ENCODE measurements at regions not wholly inside any gene's neighbourhood (a gene's known extent, or its start where the extent isn't known, plus 50 kb on each side); places are given as distances from the start of the nearest gene placed in this dataset.
"Not testable (repeated sequence)": the region's sequence is repeated elsewhere in the genome, so short reads cannot be mapped to it uniquely, and the experiment has no call there.

DNA sequence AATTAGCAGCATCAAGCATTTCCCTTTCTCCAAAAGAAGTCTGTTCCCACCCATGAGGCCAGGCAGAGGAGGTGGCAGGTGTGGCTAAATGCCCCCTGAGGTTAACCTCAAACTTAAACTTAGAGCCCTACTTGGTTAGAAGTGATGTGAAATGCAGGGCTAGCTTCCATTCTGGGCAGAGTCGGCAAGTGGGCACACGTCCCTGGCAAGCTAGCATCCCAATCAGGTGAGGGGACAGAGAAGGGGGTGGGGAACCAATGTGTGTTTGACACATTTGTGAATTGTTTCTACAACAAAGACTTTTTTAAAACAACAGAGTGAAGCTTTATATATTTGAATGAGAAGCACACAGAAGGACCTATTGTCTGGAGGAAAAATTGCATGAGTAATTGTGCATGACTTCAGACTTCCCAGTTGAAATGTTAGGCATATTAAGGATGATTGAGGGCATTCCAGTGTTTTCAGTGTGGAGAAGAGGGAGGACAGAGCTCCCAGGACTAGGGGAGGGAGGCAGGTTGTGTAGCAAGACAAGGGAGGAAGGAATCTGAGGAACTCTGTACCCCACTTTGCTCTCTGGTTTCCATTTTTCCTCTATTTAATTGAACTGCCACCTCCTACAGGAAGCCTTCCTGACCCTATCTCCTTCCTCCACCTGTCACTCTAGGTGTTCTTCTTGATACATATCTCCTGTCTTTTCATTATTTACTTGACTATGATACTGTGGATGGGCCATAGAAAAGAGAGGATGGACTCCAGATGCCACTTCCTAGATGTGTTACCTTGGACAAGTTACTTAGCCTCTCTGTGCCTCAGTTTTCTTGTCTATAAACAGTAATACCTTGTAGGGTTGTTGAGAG lies 83.3 kb upstream of the PICALM start:
- Histone ChIP-seq H3K4me3 (ENCODE audit: low read length in 2 of 2) (no peak overlapping the region), H3K4me1 (ENCODE audit: control insufficient read depth in 2 of 2, insufficient read depth in 2 of 2, low read length in 2 of 2) (peaks cover 11 to 14% of the 10 kb centered on the region in 2 donors), H3K9me3 (ENCODE audit: control insufficient read depth in 2 of 2, insufficient read depth in 1 of 2, low read length in 1 of 2) (no peaks in the 10 kb centered on the region), H3K36me3 (ENCODE audit: control insufficient read depth in 2 of 2, insufficient read depth in 2 of 2, low read length in 1 of 2) (no peaks in the 10 kb centered on the region), H3K27me3 (ENCODE audit: control insufficient read depth in 2 of 2, insufficient read depth in 1 of 2, low read length in 1 of 2) (no peaks in the 10 kb centered on the region), H3K27ac (ENCODE audit: low read depth in 1 of 2, low read length in 1 of 2) (no peak overlapping the region)
- no peak for DNase-seq (ENCODE audit: low read depth in 6 of 9, low spot score in 9 of 9)
- 4% methylated on average over 2 of the region's 2 CpGs for WGBS

DNA sequence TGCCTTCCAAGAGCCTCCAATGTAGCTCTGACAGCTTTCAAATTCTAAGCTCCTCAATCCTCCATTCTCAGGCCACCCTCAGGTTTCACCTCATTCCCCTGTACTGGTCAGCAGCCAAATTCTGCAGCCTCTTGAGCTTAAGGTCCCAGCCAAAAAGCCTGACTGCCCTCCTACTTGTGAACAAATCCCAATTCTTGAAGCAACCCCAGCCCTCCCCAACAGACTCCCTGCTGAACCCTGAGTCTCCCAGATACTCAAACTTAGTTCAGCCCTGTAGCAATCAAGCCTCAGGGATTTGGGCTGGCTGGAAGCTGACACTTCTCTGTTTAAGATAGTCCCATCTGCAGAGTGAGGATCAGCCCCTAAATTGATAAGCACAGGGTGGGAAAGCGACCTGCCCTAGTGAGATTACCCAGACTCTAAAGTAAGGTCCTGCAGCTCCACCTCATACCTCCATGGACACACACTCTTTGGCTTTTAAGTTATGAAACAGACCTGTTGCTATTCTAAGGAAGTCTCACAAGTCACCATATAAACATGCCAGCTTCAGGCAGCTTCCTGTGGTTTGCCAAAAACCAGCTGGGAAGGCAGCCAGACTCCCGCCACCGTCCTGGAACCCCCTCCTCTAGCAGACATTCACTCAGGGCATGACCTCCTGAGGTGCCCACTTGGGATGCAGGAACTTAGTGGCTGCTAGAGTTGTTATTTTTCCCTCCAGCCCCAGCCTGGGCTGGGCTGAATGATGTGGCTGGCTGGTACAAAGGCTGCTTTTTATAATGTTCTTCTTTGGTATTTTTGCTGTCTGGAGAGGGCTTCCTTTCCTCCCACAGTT lies 82.5 kb upstream of the PICALM start:
- Histone ChIP-seq H3K4me1 (ENCODE audit: control insufficient read depth in 2 of 2, insufficient read depth in 2 of 2, low read length in 2 of 2) (peaks cover 11 to 14% of the 10 kb centered on the region in 2 donors), H3K9me3 (ENCODE audit: control insufficient read depth in 2 of 2, insufficient read depth in 1 of 2, low read length in 1 of 2) (no peaks in the 10 kb centered on the region), H3K27me3 (ENCODE audit: control insufficient read depth in 2 of 2, insufficient read depth in 1 of 2, low read length in 1 of 2) (no peaks in the 10 kb centered on the region), H3K36me3 (ENCODE audit: control insufficient read depth in 2 of 2, insufficient read depth in 2 of 2, low read length in 1 of 2) (no peaks in the 10 kb centered on the region), H3K27ac (ENCODE audit: low read depth in 1 of 2, low read length in 1 of 2) (no peak overlapping the region), H3K4me3 (ENCODE audit: low read length in 2 of 2) (no peak overlapping the region)
- WGBS: 6% methylated on average over 3 of the region's 3 CpGs
- DNase-seq (ENCODE audit: low read depth in 6 of 9, low spot score in 9 of 9): no peak

DNA sequence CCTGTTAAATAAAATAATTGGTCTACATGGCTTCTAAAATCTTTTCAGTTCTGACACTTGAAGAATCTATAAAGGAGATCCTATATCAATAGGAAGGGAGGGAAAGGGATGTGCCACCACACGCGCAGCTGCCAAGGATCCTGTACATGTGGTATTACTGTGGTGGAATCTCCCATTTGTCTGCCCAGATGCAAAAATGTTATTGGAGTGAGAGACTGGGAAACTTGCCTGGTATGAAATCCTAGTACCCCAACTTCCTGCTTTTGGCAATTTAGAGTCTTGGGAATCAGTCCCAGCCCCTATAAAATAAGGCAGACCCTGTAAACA lies 81.9 kb upstream of the PICALM start:
- H3K4me1 ChIP-seq (ENCODE audit: control insufficient read depth in 2 of 2, insufficient read depth in 2 of 2, low read length in 2 of 2): peaks cover 11 to 14% of the 10 kb centered on the region in 2 donors
- no peak overlapping the region for H3K27ac ChIP-seq (ENCODE audit: low read depth in 1 of 2, low read length in 1 of 2)
- 92% methylated on average over 2 of the region's 2 CpGs for WGBS
- no peaks in the 10 kb centered on the region for H3K9me3 ChIP-seq (ENCODE audit: control insufficient read depth in 2 of 2, insufficient read depth in 1 of 2, low read length in 1 of 2)
- H3K4me3 ChIP-seq (ENCODE audit: low read length in 2 of 2): no peak overlapping the region
- H3K36me3 ChIP-seq (ENCODE audit: control insufficient read depth in 2 of 2, insufficient read depth in 2 of 2, low read length in 1 of 2): no peaks in the 10 kb centered on the region
- DNase-seq (ENCODE audit: low read depth in 6 of 9, low spot score in 9 of 9): no peak
- no peaks in the 10 kb centered on the region for H3K27me3 ChIP-seq (ENCODE audit: control insufficient read depth in 2 of 2, insufficient read depth in 1 of 2, low read length in 1 of 2)

DNA sequence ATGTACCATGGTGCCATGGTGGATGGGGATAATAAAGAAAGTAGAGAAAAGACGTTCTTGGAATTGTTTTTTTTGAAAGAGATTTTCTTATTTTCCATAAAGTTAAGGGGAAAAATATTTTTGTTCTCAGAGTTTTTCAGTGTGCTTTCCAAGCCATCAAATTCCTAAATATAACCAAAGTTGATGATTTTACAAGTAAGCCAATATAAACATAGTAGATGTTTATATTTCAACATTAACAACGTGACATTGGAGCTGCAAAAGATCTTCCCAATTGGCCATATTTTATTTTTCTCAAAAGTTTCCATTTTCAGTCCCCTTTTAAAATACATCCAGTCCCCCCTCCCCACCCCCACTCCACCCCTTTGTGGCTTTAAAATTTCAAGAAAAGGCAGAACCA lies 80.9 kb upstream of the PICALM start:
- 90% methylated on average over 2 of the region's 2 CpGs for WGBS
- Histone ChIP-seq H3K9me3 (ENCODE audit: control insufficient read depth in 2 of 2, insufficient read depth in 1 of 2, low read length in 1 of 2) (no peaks in the 10 kb centered on the region), H3K27ac (ENCODE audit: low read depth in 1 of 2, low read length in 1 of 2) (no peak overlapping the region), H3K4me3 (ENCODE audit: low read length in 2 of 2) (no peak overlapping the region), H3K4me1 (ENCODE audit: control insufficient read depth in 2 of 2, insufficient read depth in 2 of 2, low read length in 2 of 2) (peaks cover 11 to 14% of the 10 kb centered on the region in 2 donors), H3K36me3 (ENCODE audit: control insufficient read depth in 2 of 2, insufficient read depth in 2 of 2, low read length in 1 of 2) (no peaks in the 10 kb centered on the region), H3K27me3 (ENCODE audit: control insufficient read depth in 2 of 2, insufficient read depth in 1 of 2, low read length in 1 of 2) (no peaks in the 10 kb centered on the region)
- no peak for DNase-seq (ENCODE audit: low read depth in 6 of 9, low spot score in 9 of 9)

DNA sequence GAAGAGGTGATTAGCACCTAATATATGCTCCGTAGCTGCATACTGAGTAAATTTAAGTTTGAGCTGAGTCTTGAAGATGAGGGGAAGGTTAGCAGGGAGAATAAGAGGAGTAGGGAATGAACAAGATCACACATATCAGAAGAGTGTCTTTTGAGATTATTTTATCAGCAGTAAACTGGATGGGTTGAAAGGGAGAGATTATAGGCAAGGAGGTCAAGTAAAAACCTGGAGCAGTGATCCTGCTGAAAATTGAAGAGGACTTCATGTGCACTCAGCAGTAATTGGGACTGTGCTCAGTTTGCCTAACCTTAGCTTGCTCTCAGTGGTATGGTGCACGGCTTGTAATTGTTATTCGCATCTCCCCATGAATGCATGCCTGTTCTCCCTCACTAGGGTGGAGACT lies 79.5 kb upstream of the PICALM start:
- Histone ChIP-seq H3K4me3 (ENCODE audit: low read length in 2 of 2) (no peak overlapping the region), H3K4me1 (ENCODE audit: control insufficient read depth in 2 of 2, insufficient read depth in 2 of 2, low read length in 2 of 2) (peaks cover 11 to 14% of the 10 kb centered on the region in 2 donors), H3K27ac (ENCODE audit: low read depth in 1 of 2, low read length in 1 of 2) (no peak overlapping the region), H3K27me3 (ENCODE audit: control insufficient read depth in 2 of 2, insufficient read depth in 1 of 2, low read length in 1 of 2) (no peaks in the 10 kb centered on the region), H3K36me3 (ENCODE audit: control insufficient read depth in 2 of 2, insufficient read depth in 2 of 2, low read length in 1 of 2) (no peaks in the 10 kb centered on the region), H3K9me3 (ENCODE audit: control insufficient read depth in 2 of 2, insufficient read depth in 1 of 2, low read length in 1 of 2) (no peaks in the 10 kb centered on the region)
- no peak for DNase-seq (ENCODE audit: low read depth in 6 of 9, low spot score in 9 of 9)
- over 99% methylated on average over 3 of the region's 3 CpGs for WGBS

DNA sequence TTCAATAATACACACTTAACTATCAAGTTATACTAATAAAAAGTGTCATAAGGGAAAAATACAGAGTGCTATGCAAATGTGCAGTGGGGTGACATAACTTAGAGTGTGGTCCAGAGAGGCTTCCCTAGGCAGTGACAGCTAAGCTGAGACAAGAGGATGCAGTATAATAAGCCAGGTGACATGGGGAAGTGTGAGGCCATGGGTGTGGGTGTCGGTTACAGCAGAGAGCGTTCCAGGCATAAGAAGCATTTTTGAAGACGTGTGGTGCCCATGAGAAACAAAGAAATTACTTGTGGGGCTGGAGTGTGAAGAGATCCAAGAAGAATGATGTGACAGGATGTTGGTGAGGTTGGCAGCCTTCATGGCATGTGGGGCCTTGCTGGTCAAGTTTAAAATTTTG lies 78.1 kb upstream of the PICALM start:
- H3K4me1 ChIP-seq (ENCODE audit: control insufficient read depth in 2 of 2, insufficient read depth in 2 of 2, low read length in 2 of 2): peaks cover 9 to 13% of the 10 kb centered on the region in 2 donors
- no peaks in the 10 kb centered on the region for H3K36me3 ChIP-seq (ENCODE audit: control insufficient read depth in 2 of 2, insufficient read depth in 2 of 2, low read length in 1 of 2)
- H3K27ac ChIP-seq (ENCODE audit: low read depth in 1 of 2, low read length in 1 of 2): no peak overlapping the region
- no peak for DNase-seq (ENCODE audit: low read depth in 6 of 9, low spot score in 9 of 9)
- no peaks in the 10 kb centered on the region for H3K27me3 ChIP-seq (ENCODE audit: control insufficient read depth in 2 of 2, insufficient read depth in 1 of 2, low read length in 1 of 2)
- WGBS: 90% methylated on average over 3 of the region's 3 CpGs
- no peak overlapping the region for H3K4me3 ChIP-seq (ENCODE audit: low read length in 2 of 2)
- no peaks in the 10 kb centered on the region for H3K9me3 ChIP-seq (ENCODE audit: control insufficient read depth in 2 of 2, insufficient read depth in 1 of 2, low read length in 1 of 2)

DNA sequence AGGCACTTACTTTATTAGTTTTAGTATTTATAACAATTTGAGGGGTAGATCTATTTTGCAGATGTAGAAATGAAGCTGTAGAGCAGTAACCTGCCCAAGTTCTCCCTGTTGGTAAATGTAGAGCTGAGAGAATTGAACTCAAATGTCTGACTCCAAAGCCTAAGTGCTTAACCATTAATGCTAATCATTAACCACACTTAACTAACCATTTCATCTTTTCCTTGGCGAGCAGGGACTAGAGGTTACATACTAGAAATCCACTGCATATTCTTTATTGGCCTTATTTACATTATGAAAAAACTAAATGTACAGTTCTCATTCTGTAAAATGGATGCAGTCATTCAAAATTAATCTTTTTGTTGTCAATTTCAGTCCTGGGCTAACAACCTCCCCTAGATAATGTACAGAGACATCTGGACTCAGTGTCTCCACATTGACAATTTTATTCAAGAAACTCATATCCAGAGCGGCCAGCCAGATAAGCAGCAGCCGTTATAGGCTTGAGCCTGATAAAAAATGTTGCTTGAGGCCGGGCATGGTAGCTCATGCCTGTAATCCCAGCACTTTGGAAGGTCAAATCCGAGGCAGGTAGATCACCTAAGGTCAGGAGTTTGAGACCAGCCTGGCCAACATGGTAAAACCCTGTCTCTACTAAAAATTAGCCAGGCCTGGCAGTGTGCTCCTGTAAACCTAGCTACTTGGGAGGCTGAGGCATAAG lies 76.7 kb upstream of the PICALM start:
- Histone ChIP-seq H3K9me3 (ENCODE audit: control insufficient read depth in 2 of 2, insufficient read depth in 1 of 2, low read length in 1 of 2) (no peaks in the 10 kb centered on the region), H3K27me3 (ENCODE audit: control insufficient read depth in 2 of 2, insufficient read depth in 1 of 2, low read length in 1 of 2) (no peaks in the 10 kb centered on the region), H3K4me1 (ENCODE audit: control insufficient read depth in 2 of 2, insufficient read depth in 2 of 2, low read length in 2 of 2) (peaks cover 0 to 3% of the 10 kb centered on the region in 2 donors), H3K27ac (ENCODE audit: low read depth in 1 of 2, low read length in 1 of 2) (no peak overlapping the region), H3K4me3 (ENCODE audit: low read length in 2 of 2) (no peak overlapping the region), H3K36me3 (ENCODE audit: control insufficient read depth in 2 of 2, insufficient read depth in 2 of 2, low read length in 1 of 2) (no peaks in the 10 kb centered on the region)
- 86% methylated on average over 5 of the region's 5 CpGs for WGBS
- DNase-seq (ENCODE audit: low read depth in 6 of 9, low spot score in 9 of 9): no peak

DNA sequence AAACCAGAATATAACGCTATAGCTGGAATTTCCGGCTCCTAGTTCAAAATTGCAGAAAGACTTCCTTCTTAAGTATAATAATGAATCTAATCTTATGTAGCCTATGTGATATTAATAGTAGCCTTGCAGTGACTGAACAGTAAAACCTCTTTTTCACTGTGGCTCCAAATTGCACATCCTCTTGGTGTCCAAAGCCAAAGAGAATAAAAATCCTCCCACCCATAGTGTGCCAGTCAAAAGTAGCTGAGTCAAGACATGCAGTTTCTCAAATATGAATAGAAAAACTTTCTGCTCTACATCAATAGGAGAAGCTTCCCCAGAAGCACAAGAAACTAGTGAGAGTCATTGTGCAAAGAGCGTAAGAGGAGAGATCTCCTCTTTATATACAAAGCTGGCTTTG lies 76.0 kb upstream of the PICALM start:
- Histone ChIP-seq H3K9me3 (ENCODE audit: control insufficient read depth in 2 of 2, insufficient read depth in 1 of 2, low read length in 1 of 2) (no peaks in the 10 kb centered on the region), H3K27me3 (ENCODE audit: control insufficient read depth in 2 of 2, insufficient read depth in 1 of 2, low read length in 1 of 2) (no peaks in the 10 kb centered on the region), H3K27ac (ENCODE audit: low read depth in 1 of 2, low read length in 1 of 2) (no peak overlapping the region), H3K4me1 (ENCODE audit: control insufficient read depth in 2 of 2, insufficient read depth in 2 of 2, low read length in 2 of 2) (peaks cover 0 to 4% of the 10 kb centered on the region in 2 donors), H3K36me3 (ENCODE audit: control insufficient read depth in 2 of 2, insufficient read depth in 2 of 2, low read length in 1 of 2) (no peaks in the 10 kb centered on the region), H3K4me3 (ENCODE audit: low read length in 2 of 2) (no peak overlapping the region)
- no peak for DNase-seq (ENCODE audit: low read depth in 6 of 9, low spot score in 9 of 9)
- WGBS: 97% methylated on average over 3 of the region's 3 CpGs

DNA sequence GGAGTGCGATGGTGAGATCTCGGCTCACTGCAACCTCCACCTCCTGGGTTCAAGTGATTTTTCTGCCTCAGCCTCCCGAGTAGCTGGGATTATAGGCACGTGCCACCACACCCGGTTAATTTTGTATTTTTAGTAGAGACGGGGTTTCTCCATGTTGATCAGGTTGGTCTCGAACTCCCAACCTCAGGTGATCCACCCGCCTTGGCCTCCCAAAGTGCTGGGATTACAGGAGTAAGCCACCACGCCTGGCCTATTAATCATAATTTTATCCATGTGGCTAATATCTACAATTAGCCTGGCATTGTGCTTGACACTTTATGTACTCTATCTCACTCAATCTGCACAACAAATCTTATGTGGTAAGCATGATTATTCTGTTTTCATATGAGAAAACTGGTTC lies 75.2 kb upstream of the PICALM start:
- not testable (repeated sequence) for H3K4me3 ChIP-seq (ENCODE audit: low read length in 2 of 2); DNase-seq (ENCODE audit: low read depth in 6 of 9, low spot score in 9 of 9); H3K36me3 ChIP-seq (ENCODE audit: control insufficient read depth in 2 of 2, insufficient read depth in 2 of 2, low read length in 1 of 2); H3K9me3 ChIP-seq (ENCODE audit: control insufficient read depth in 2 of 2, insufficient read depth in 1 of 2, low read length in 1 of 2); H3K27me3 ChIP-seq (ENCODE audit: control insufficient read depth in 2 of 2, insufficient read depth in 1 of 2, low read length in 1 of 2); H3K4me1 ChIP-seq (ENCODE audit: control insufficient read depth in 2 of 2, insufficient read depth in 2 of 2, low read length in 2 of 2); H3K27ac ChIP-seq (ENCODE audit: low read depth in 1 of 2, low read length in 1 of 2)
- 97% methylated on average over 9 of the region's 9 CpGs for WGBS
